ENCODE measurements at regions not wholly inside any gene's neighbourhood (a gene's known extent, or its start where the extent isn't known, plus 50 kb on each side); places are given as distances from the start of the nearest gene placed in this dataset.

DNA sequence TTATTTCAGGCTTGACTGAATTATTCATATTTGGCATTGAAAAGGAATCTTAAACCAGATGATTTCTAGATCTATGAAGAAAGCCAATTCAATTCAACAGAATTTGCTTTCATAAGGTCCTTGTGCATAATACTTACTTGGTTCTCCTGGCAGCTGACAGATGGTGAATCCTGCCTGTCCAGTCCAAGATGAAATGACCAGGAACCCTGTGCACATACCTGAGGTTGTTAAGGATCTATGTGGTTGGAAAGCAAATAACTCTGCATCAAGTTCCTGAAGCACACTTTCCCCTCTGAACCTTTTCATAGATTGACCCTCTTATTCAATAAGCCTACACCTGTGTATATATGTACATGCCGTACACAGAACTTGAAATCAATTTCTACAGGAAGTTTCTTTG, 562.7 kb downstream of the PPARGC1A start:
- H3K9ac ChIP-seq (ENCODE audit: low read depth, low read length): no peak overlapping the region
- H3K4me3 ChIP-seq (ENCODE audit: insufficient read depth, low read depth, low read length): no peak overlapping the region
- no peak overlapping the region for H2BK20ac ChIP-seq (ENCODE audit: low read depth, low read length)
- no peak overlapping the region for H3K27ac ChIP-seq (ENCODE audit: insufficient read depth, low read length)
- no TSS peak for BruUV-seq (replicated peaks)
- H3K79me1 ChIP-seq (ENCODE audit: low read depth in 1 of 2, low read length in 2 of 2): no peaks in the 10 kb centered on the region
- H3K56ac ChIP-seq (ENCODE audit: extremely low read depth, insufficient read depth, low read length): no peak overlapping the region
- TF ChIP-seq USF2 (IDR thresholded peaks at IDR 0.05; ENCODE audit: low read depth, low read length) (no peak), RAD21 (IDR thresholded peaks at IDR 0.05; ENCODE audit: low read length) (no peak), POLR2A (IDR thresholded peaks at IDR 0.05; ENCODE audit: low read depth, low read length) (no peak), MAFK (IDR thresholded peaks at IDR 0.05; ENCODE audit: low read depth, low read length) (no peak), RFX5 (IDR thresholded peaks at IDR 0.05; ENCODE audit: low read depth, low read length) (no peak), SMC3 (IDR thresholded peaks at IDR 0.05; ENCODE audit: low read depth, low read length) (no peak), FOS (IDR thresholded peaks at IDR 0.05; ENCODE audit: low read depth, low read length) (no peak), NFE2L2 (IDR thresholded peaks at IDR 0.05; ENCODE audit: low read depth, low read length) (no peak), RCOR1 (IDR thresholded peaks at IDR 0.05; ENCODE audit: insufficient replicate concordance, low read length) (no peak), CEBPB (IDR thresholded peaks at IDR 0.05; ENCODE audit: low read depth, low read length) (no peak)
- TF ChIP-seq, protein P1, sequence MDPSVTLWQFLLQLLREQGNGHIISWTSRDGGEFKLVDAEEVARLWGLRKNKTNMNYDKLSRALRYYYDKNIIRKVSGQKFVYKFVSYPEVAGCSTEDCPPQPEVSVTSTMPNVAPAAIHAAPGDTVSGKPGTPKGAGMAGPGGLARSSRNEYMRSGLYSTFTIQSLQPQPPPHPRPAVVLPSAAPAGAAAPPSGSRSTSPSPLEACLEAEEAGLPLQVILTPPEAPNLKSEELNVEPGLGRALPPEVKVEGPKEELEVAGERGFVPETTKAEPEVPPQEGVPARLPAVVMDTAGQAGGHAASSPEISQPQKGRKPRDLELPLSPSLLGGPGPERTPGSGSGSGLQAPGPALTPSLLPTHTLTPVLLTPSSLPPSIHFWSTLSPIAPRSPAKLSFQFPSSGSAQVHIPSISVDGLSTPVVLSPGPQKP (IDR thresholded peaks at IDR 0.05; ENCODE audit: borderline replicate concordance, low read depth, low read length): no peak
- TF ChIP-seq, protein P2, sequence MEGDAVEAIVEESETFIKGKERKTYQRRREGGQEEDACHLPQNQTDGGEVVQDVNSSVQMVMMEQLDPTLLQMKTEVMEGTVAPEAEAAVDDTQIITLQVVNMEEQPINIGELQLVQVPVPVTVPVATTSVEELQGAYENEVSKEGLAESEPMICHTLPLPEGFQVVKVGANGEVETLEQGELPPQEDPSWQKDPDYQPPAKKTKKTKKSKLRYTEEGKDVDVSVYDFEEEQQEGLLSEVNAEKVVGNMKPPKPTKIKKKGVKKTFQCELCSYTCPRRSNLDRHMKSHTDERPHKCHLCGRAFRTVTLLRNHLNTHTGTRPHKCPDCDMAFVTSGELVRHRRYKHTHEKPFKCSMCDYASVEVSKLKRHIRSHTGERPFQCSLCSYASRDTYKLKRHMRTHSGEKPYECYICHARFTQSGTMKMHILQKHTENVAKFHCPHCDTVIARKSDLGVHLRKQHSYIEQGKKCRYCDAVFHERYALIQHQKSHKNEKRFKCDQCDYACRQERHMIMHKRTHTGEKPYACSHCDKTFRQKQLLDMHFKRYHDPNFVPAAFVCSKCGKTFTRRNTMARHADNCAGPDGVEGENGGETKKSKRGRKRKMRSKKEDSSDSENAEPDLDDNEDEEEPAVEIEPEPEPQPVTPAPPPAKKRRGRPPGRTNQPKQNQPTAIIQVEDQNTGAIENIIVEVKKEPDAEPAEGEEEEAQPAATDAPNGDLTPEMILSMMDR (conservative IDR thresholded peaks at IDR 0.05; ENCODE audit: low read depth, low read length): no peak
- no CpG with 5 or more reads among the region's 1 CpG for WGBS, 2 experiments (ENCODE audit: extremely low coverage in 2 of 2, insufficient read length in 1 of 2)
- H4K5ac ChIP-seq (ENCODE audit: low read depth, low read length): no peak overlapping the region
- H3K4me1 ChIP-seq (ENCODE audit: control insufficient read depth, insufficient read depth, low read length): no peaks in the 10 kb centered on the region
- ChIA-PET CTCF (no interaction called here), POLR2A (ENCODE audit: unreplicated experiment) (no interaction called here)
- H3K36me3 ChIP-seq (ENCODE audit: control insufficient read depth, insufficient read depth, low read length): no peaks in the 10 kb centered on the region
- no peak overlapping the region for H4K8ac ChIP-seq (ENCODE audit: low read depth in 2 of 2, low read length in 2 of 2)
- no peak overlapping the region for H2AK5ac ChIP-seq (ENCODE audit: low read depth, low read length)
- no peak overlapping the region for H3K14ac ChIP-seq (replicated peaks; ENCODE audit: low read depth, low read length)
- no peaks in the 10 kb centered on the region for H4K20me1 ChIP-seq (ENCODE audit: insufficient read depth, low read length)
- no peak overlapping the region for H2BK5ac ChIP-seq (ENCODE audit: low read depth, low read length, poor library complexity, severe bottlenecking)
- no peak overlapping the region for H3K4ac ChIP-seq (ENCODE audit: low read depth, low read length)
- no peak overlapping the region for H2BK120ac ChIP-seq (ENCODE audit: low read depth, low read length)
- H3K9me1 ChIP-seq (ENCODE audit: insufficient read depth, low read length): no peaks in the 10 kb centered on the region
- ATAC-seq (ENCODE audit: low read depth) (no peak), DNase-seq (no peak)
- H3K23ac ChIP-seq (ENCODE audit: low read depth, low read length): no peak overlapping the region
- dilution Hi-C loops (cut with HindIII; ENCODE audit: low sequenced_read_pairs, unreplicated experiment): no loop called here
- no peak overlapping the region for H2AK9ac ChIP-seq (replicated peaks; ENCODE audit: low read depth, low read length, poor library complexity)
- H3K18ac ChIP-seq (ENCODE audit: low read depth, low read length): no peak overlapping the region
- no peaks in the 10 kb centered on the region for H3K9me3 ChIP-seq (ENCODE audit: control insufficient read depth, insufficient read depth, low read length)
- no peak overlapping the region for H2AFZ ChIP-seq (replicated peaks; ENCODE audit: low read length, poor library complexity)
- no peak overlapping the region for H4K91ac ChIP-seq (ENCODE audit: insufficient read depth, low read depth, low read length)
- in situ Hi-C loops (cut with MboI; ENCODE audit: low sequenced_read_pairs): no loop called here
- no peak overlapping the region for H2BK15ac ChIP-seq (ENCODE audit: low read depth, low read length)
- intact Hi-C loops (cut with micrococcal nuclease): no loop called here
- H3K27me3 ChIP-seq (ENCODE audit: control insufficient read depth, insufficient read depth, low read length): no peaks in the 10 kb centered on the region
- no peak overlapping the region for H3K4me2 ChIP-seq (ENCODE audit: low read depth, low read length)
